SK-N-SH (cell line): ENCODE measurements at regions not wholly inside any gene's neighbourhood (a gene's known extent, or its start where the extent isn't known, plus 50 kb on each side); places are given as distances from the start of the nearest gene placed in this dataset.

ENCODE experiments used
- CTCF ChIA-PET: fragments of 300-600, 350-600 bp; formaldehyde crosslinking; extraction: SDS; loops from one replicate; lab custom pipeline; 2021; lab: Yijun Ruan, JAX
- POLR2A ChIA-PET: fragments of 350-600 bp; sonication (Branson Sonifier 250); formaldehyde crosslinking; extraction: SDS; loops from one replicate; lab custom pipeline; 2020; ENCODE audit warnings: antibody characterized with exemption, inconsistent platforms; lab: Yijun Ruan, JAX
- DNase-seq: peaks from one replicate; pipeline ENCODE4 v3.0.0; 2012
- H2AFZ ChIP-seq: fragments of 200-600 bp; sonication (generic); 2 replicates; pipeline ENCODE4 v1.8.1; 2016; ENCODE audit warnings: antibody characterized with exemption, mild to moderate bottlenecking, low read depth
- H3F3A ChIP-seq: fragments of 200-600 bp; sonication (generic); replicated peaks from 2 replicates; pipeline ENCODE3; 2016; ENCODE audit warnings: antibody characterized with exemption, mild to moderate bottlenecking; ENCODE audit not compliant: insufficient read depth
- H3K27ac ChIP-seq, 2 experiments: fragments of 200-500 bp in 1 of 2; fragments of 200-600 bp in 1 of 2; sonication (Bioruptor generic) in 1 of 2; sonication (generic), shearing (Covaris generic) in 1 of 2; 2 replicates each; pipeline versions ENCODE4 v1.5.1 to v1.6.1; 2014 to 2016; ENCODE audit warnings: low read depth in 2 of 2, inconsistent platforms in 1 of 2, low read length in 1 of 2, mild to moderate bottlenecking in 1 of 2, mixed read lengths in 1 of 2
- H3K27me3 ChIP-seq: fragments of 200-600 bp; sonication (generic), shearing (Covaris generic); 2 replicates; pipeline ENCODE4 v1.6.1; 2016; ENCODE audit warnings: mixed run types; ENCODE audit not compliant: insufficient read depth
- H3K36me3 ChIP-seq, 2 experiments: fragments of 200-500 bp in 1 of 2; fragments of 200-600 bp in 1 of 2; sonication (Bioruptor generic) in 1 of 2; sonication (generic) in 1 of 2; replicated peaks in 1 of 2; 2 replicates each; pipeline versions ENCODE3 to v1.5.1; 2014 to 2016; ENCODE audit warnings: low read length in 1 of 2, mild to moderate bottlenecking in 1 of 2; ENCODE audit not compliant: insufficient read depth in 2 of 2, control insufficient read depth in 1 of 2
- H3K4me1 ChIP-seq, 2 experiments: fragments of 200-500 bp in 1 of 2; fragments of 200-600 bp in 1 of 2; sonication (Bioruptor generic) in 1 of 2; sonication (generic), shearing (Covaris generic) in 1 of 2; 2 replicates each; pipeline versions ENCODE4 v1.5.1 to v1.6.1; 2014 to 2016; ENCODE audit warnings: low read depth in 1 of 2, low read length in 1 of 2, mixed run types in 1 of 2; ENCODE audit not compliant: insufficient read depth in 2 of 2, control insufficient read depth in 1 of 2
- H3K4me2 ChIP-seq: fragments of 200-600 bp; sonication (generic), shearing (Covaris generic); 2 replicates; pipeline ENCODE4 v1.6.1; 2017; ENCODE audit warnings: mixed run types
- H3K4me3 ChIP-seq, 2 experiments: fragments of 200-500 bp in 1 of 2; fragments of 200-600 bp in 1 of 2; sonication (Bioruptor generic) in 1 of 2; sonication (generic), shearing (Covaris generic) in 1 of 2; 2 replicates each; pipeline versions ENCODE4 v1.5.1 to v1.8.1; 2014 to 2016; ENCODE audit warnings: low read depth in 2 of 2, inconsistent platforms in 1 of 2, low read length in 1 of 2, mild to moderate bottlenecking in 1 of 2, mixed read lengths in 1 of 2, moderate library complexity in 1 of 2
- H3K79me2 ChIP-seq: fragments of 200-600 bp; sonication (generic); 2 replicates; pipeline ENCODE4 v1.8.1; 2017; ENCODE audit warnings: mild to moderate bottlenecking; ENCODE audit not compliant: insufficient read depth
- H3K9ac ChIP-seq: fragments of 200-600 bp; sonication (generic); 2 replicates; pipeline ENCODE4 v1.6.1; 2017; ENCODE audit warnings: mixed run types
- H3K9me2 ChIP-seq: fragments of 200-600 bp; sonication (generic); 2 replicates; pipeline ENCODE4 v1.6.1; 2017; ENCODE audit warnings: mixed run types
- H3K9me3 ChIP-seq: fragments of 200-600 bp; sonication (generic); 2 replicates; pipeline ENCODE4 v1.6.1; 2017; ENCODE audit warnings: mixed run types, mild to moderate bottlenecking, moderate library complexity
- H4K20me1 ChIP-seq: fragments of 200-600 bp; sonication (generic); 2 replicates; pipeline ENCODE4 v1.6.1; 2017; ENCODE audit warnings: mild to moderate bottlenecking, mixed run types; ENCODE audit not compliant: insufficient read depth
- CHD2 ChIP-seq: fragments of 150-350 bp; IDR thresholded peaks from 2 replicates; pipeline ENCODE4 v1.6.1; 2018; ENCODE audit warnings: low read length; ENCODE audit not compliant: partially characterized antibody
- EP300 ChIP-seq, 2 experiments: IDR thresholded peaks; 2 replicates each; pipeline versions ENCODE4 v1.4.0 to v1.6.1; 2012; ENCODE audit warnings: borderline replicate concordance in 1 of 2, low read depth in 1 of 2, low read length in 1 of 2
- EZH2phosphoT487 ChIP-seq: fragments of 200-600 bp; sonication (generic); IDR thresholded peaks from 2 replicates; pipeline ENCODE4 v1.6.1; 2017; ENCODE audit warnings: low read depth, mixed run types, mild to moderate bottlenecking, antibody characterized with exemption, moderate library complexity, borderline replicate concordance
- FOXJ3 ChIP-seq: sonication (generic); formaldehyde crosslinking; IDR thresholded peaks from 2 replicates; pipeline ENCODE4 v1.5.1; 2020; ENCODE audit warnings: mild to moderate bottlenecking, missing genetic modification reagents
- FOXM1 ChIP-seq: IDR thresholded peaks from 2 replicates; pipeline ENCODE4 v1.4.0; 2012; ENCODE audit warnings: low read depth, mild to moderate bottlenecking
- GABPA ChIP-seq: IDR thresholded peaks from 2 replicates; pipeline ENCODE4 v1.4.0; 2012; ENCODE audit warnings: low read depth, mild to moderate bottlenecking
- GATA2 ChIP-seq: sonication (generic); formaldehyde crosslinking; IDR thresholded peaks from 2 replicates; pipeline ENCODE4 v1.5.0; 2020; ENCODE audit warnings: mild to moderate bottlenecking, missing genetic modification reagents
- IRF3 ChIP-seq: fragments of 150-350 bp; IDR thresholded peaks from 2 replicates; pipeline ENCODE4 v1.6.1; 2016; ENCODE audit warnings: mild to moderate bottlenecking, low read depth, low read length
- JUND ChIP-seq: IDR thresholded peaks from 2 replicates; pipeline ENCODE4 v1.4.0; 2012
- NRF1 ChIP-seq: IDR thresholded peaks from 2 replicates; pipeline ENCODE4 v1.6.1; 2012; ENCODE audit warnings: low read depth, mild to moderate bottlenecking, low read length
- POLR2AphosphoS5 ChIP-seq: IDR thresholded peaks from 2 replicates; pipeline ENCODE4 v1.6.1; 2012; ENCODE audit warnings: low read depth, low read length
- RAD21 ChIP-seq: IDR thresholded peaks from 2 replicates; pipeline ENCODE4 v1.6.1; 2012; ENCODE audit warnings: mild to moderate bottlenecking, low read length
- SIN3A ChIP-seq: IDR thresholded peaks from 2 replicates; pipeline ENCODE4 v1.6.1; 2012; ENCODE audit warnings: low read depth, mild to moderate bottlenecking, low read length, moderate library complexity, borderline replicate concordance
- SMC3 ChIP-seq: IDR thresholded peaks from 2 replicates; pipeline ENCODE4 v1.6.1; 2012; ENCODE audit warnings: low read depth, low read length, improper control_type of control experiment
- TAF1 ChIP-seq: IDR thresholded peaks from 2 replicates; pipeline ENCODE4 v1.6.1; 2012; ENCODE audit warnings: low read depth, mild to moderate bottlenecking, low read length, moderate library complexity, borderline replicate concordance
- TCF12 ChIP-seq: IDR thresholded peaks from 2 replicates; pipeline ENCODE4 v1.4.0; 2012
- TEAD4 ChIP-seq: IDR thresholded peaks from 2 replicates; pipeline ENCODE4 v1.4.0; 2012; ENCODE audit warnings: mild to moderate bottlenecking, borderline replicate concordance; ENCODE audit not compliant: insufficient read depth
- USF2 ChIP-seq: fragments of 150-350 bp; IDR thresholded peaks from 2 replicates; pipeline ENCODE4 v1.6.1; 2017; ENCODE audit warnings: antibody characterized with exemption, low read length, low read depth, borderline replicate concordance
- YY1 ChIP-seq: IDR thresholded peaks from 2 replicates; pipeline ENCODE4 v1.4.0; 2012; ENCODE audit warnings: low read depth, mild to moderate bottlenecking
- ZBTB33 ChIP-seq: IDR thresholded peaks from 2 replicates; pipeline ENCODE4 v1.4.0; 2012; ENCODE audit warnings: low read depth, borderline replicate concordance
- WGBS: methylation state at CpG from one replicate; pipeline ENCODE4 v1.1.6; 2017; ENCODE audit warnings: low lambda C conversion rate; 5-methylcytosine and 5-hydroxymethylcytosine counted together

GRCh38 chr6:23910420-23910819, 215.6 kb upstream of the NRSN1 start:
- no peaks in the 10 kb centered on the region for H4K20me1 ChIP-seq
- ChIA-PET CTCF (no interaction called here), POLR2A (no interaction called here)
- no peak overlapping the region for H3K4me2 ChIP-seq
- no peak overlapping the region for H2AFZ ChIP-seq
- no peak for DNase-seq
- no peaks in the 10 kb centered on the region for H3K9me3 ChIP-seq
- no peak overlapping the region for H3K27ac ChIP-seq
- H3K79me2 ChIP-seq = no peaks in the 10 kb centered on the region
- TF ChIP-seq RAD21 = no peak
- TF ChIP-seq CHD2 = no peak
- no peak for TF ChIP-seq EZH2phosphoT487
- TF ChIP-seq SIN3A = no peak
- TF ChIP-seq YY1 = no peak
- no peak for TF ChIP-seq TAF1
- no peak for TF ChIP-seq FOXJ3 (CRISPR knock-in tag)
- TF ChIP-seq IRF3 = no peak
- no peak for TF ChIP-seq ZBTB33
- TF ChIP-seq NRF1 = no peak
- TF ChIP-seq TEAD4 = no peak
- TF ChIP-seq JUND = no peak
- no peak for TF ChIP-seq FOXM1
- TF ChIP-seq POLR2AphosphoS5 = no peak
- no peak for TF ChIP-seq GABPA
- TF ChIP-seq USF2 = no peak
- no peak for TF ChIP-seq TCF12
- no peak for TF ChIP-seq SMC3
- TF ChIP-seq GATA2 (CRISPR knock-in tag) = no peak
- no peak for TF ChIP-seq EP300 (IDR thresholded peaks at IDR 0.05; ENCODE audit: borderline replicate concordance in 1 of 2, low read depth in 1 of 2, low read length in 1 of 2)
- H3F3A ChIP-seq = no peaks in the 10 kb centered on the region
- 9% methylated on average over 2 of the region's 2 CpGs for WGBS
- no peak overlapping the region for H3K9ac ChIP-seq
- H3K9me2 ChIP-seq = no peaks in the 10 kb centered on the region
- H3K4me3 ChIP-seq = no peak overlapping the region
- H3K4me1 ChIP-seq = no peaks in the 10 kb centered on the region
- H3K36me3 ChIP-seq = no peaks in the 10 kb centered on the region
- H3K27me3 ChIP-seq = no peaks in the 10 kb centered on the region
